ENCODE measurements at regions not wholly inside any gene's neighbourhood (a gene's known extent, or its start where the extent isn't known, plus 50 kb on each side); places are given as distances from the start of the nearest gene placed in this dataset.

GRCh38 chr18:10317864-10318690 lies 136.4 kb upstream of the APCDD1 start:
- TF ChIP-seq, protein P1, sequence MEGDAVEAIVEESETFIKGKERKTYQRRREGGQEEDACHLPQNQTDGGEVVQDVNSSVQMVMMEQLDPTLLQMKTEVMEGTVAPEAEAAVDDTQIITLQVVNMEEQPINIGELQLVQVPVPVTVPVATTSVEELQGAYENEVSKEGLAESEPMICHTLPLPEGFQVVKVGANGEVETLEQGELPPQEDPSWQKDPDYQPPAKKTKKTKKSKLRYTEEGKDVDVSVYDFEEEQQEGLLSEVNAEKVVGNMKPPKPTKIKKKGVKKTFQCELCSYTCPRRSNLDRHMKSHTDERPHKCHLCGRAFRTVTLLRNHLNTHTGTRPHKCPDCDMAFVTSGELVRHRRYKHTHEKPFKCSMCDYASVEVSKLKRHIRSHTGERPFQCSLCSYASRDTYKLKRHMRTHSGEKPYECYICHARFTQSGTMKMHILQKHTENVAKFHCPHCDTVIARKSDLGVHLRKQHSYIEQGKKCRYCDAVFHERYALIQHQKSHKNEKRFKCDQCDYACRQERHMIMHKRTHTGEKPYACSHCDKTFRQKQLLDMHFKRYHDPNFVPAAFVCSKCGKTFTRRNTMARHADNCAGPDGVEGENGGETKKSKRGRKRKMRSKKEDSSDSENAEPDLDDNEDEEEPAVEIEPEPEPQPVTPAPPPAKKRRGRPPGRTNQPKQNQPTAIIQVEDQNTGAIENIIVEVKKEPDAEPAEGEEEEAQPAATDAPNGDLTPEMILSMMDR (IDR thresholded peaks at IDR 0.05; ENCODE audit: poor library complexity), result no peak
- no peak for TF ChIP-seq EZH2 (IDR thresholded peaks at IDR 0.05; ENCODE audit: borderline replicate concordance)

Measured in hepatocyte (in vitro differentiated cells).